H1 (cell line): ENCODE measurements at regions not wholly inside any gene's neighbourhood (a gene's known extent, or its start where the extent isn't known, plus 50 kb on each side); places are given as distances from the start of the nearest gene placed in this dataset.

Experiments
- CTCF ChIA-PET: fragments of 300-600 bp; sonication (Branson Sonifier 250); formaldehyde crosslinking; loops from one replicate; lab custom pipeline; 2021; ENCODE audit not compliant: partially characterized antibody; lab: Charles Lee
- POLR2A ChIA-PET: fragments of 300-600 bp; sonication (Branson Sonifier 250); formaldehyde crosslinking; loops from one replicate; lab custom pipeline; 2021; ENCODE audit warnings: inconsistent platforms; ENCODE audit not compliant: partially characterized antibody; lab: Charles Lee
- DNase-seq, 2 experiments: peaks; one replicate each; pipeline versions ENCODE4 v3.0.0 to v3.0.0-alpha.2; 2010 to 2022; ENCODE audit warnings: low spot score in 2 of 2, low read depth in 1 of 2, mixed read lengths in 1 of 2
- FAIRE-seq: peaks from 2 replicates; lab custom pipeline; 2011; peaks lifted over from hg19 to GRCh38; lab: Jason Lieb, UNC
- H2AFZ ChIP-seq: 2 replicates; pipeline ENCODE4 v1.8.1; 2012; ENCODE audit warnings: low read length, inconsistent platforms
- H2AK5ac ChIP-seq: 2 replicates; pipeline ENCODE4 v1.6.1; 2013; ENCODE audit warnings: low read depth, low read length
- H2BK120ac ChIP-seq: replicated peaks from 2 replicates; pipeline ENCODE3; 2013; ENCODE audit warnings: low read depth, low read length, inconsistent platforms
- H2BK12ac ChIP-seq: 2 replicates; pipeline ENCODE4 v1.6.1; 2013; ENCODE audit warnings: low read depth, low read length
- H2BK15ac ChIP-seq: 2 replicates; pipeline ENCODE4 v1.6.1; 2013; ENCODE audit warnings: low read length
- H2BK20ac ChIP-seq: 2 replicates; pipeline ENCODE4 v1.6.1; 2013; ENCODE audit warnings: low read length
- H2BK5ac ChIP-seq: 2 replicates; pipeline ENCODE4 v1.6.1; 2013; ENCODE audit warnings: low read depth, low read length
- H3K14ac ChIP-seq: 2 replicates; pipeline ENCODE4 v1.6.1; 2013; ENCODE audit warnings: inconsistent platforms; ENCODE audit not compliant: insufficient read length
- H3K18ac ChIP-seq: 2 replicates; pipeline ENCODE4 v1.6.1; 2013; ENCODE audit warnings: low read length; ENCODE audit errors: extremely low read depth
- H3K23ac ChIP-seq: 2 replicates; pipeline ENCODE4 v1.6.1; 2013; ENCODE audit warnings: inconsistent platforms; ENCODE audit not compliant: insufficient read length
- H3K23me2 ChIP-seq: 2 replicates; pipeline ENCODE4 v1.6.1; 2013; ENCODE audit warnings: low read depth, low read length
- H3K27ac ChIP-seq: 2 replicates; pipeline ENCODE4 v1.6.1; 2011; ENCODE audit warnings: low read depth, low read length, inconsistent platforms
- H3K27me3 ChIP-seq, 4 experiments: replicated peaks in 1 of 4; 1 replicate in 1 of 4; 2 replicates in 3 of 4; pipeline versions ENCODE4 v1.6.1 to v1.8.1; 2011 to 2013; ENCODE audit warnings: low read length in 3 of 4, mild to moderate bottlenecking in 3 of 4, inconsistent platforms in 2 of 4, mixed read lengths in 2 of 4, moderate library complexity in 1 of 4; ENCODE audit not compliant: control insufficient read depth in 3 of 4, insufficient read depth in 3 of 4; ENCODE audit errors: extremely low read depth in 1 of 4
- H3K36me3 ChIP-seq, 4 experiments: 2 replicates each; pipeline versions ENCODE4 v1.6.1 to v1.8.1; 2011 to 2013; ENCODE audit warnings: mild to moderate bottlenecking in 4 of 4, low read length in 3 of 4, moderate library complexity in 2 of 4, control low read depth in 1 of 4, inconsistent platforms in 1 of 4; ENCODE audit not compliant: insufficient read depth in 4 of 4, control insufficient read depth in 2 of 4
- H3K4ac ChIP-seq: replicated peaks from 2 replicates; pipeline ENCODE3; 2013; ENCODE audit warnings: low read length, low read depth, mixed read lengths, inconsistent platforms; ENCODE audit not compliant: insufficient read length
- H3K4me1 ChIP-seq, 4 experiments: replicated peaks in 1 of 4; 1 replicate in 1 of 4; 2 replicates in 3 of 4; pipeline versions ENCODE4 v1.6.1 to v1.8.1; 2011 to 2013; ENCODE audit warnings: low read length in 3 of 4, inconsistent platforms in 2 of 4, mixed read lengths in 1 of 4; ENCODE audit not compliant: insufficient read depth in 4 of 4, control insufficient read depth in 3 of 4
- H3K4me2 ChIP-seq, 2 experiments: 2 replicates each; pipeline versions ENCODE4 v1.6.1 to v1.8.1; 2011 to 2013; ENCODE audit warnings: low read depth in 2 of 2, low read length in 2 of 2, control low read depth in 1 of 2, inconsistent platforms in 1 of 2, mild to moderate bottlenecking in 1 of 2; ENCODE audit not compliant: insufficient read depth in 1 of 2
- H3K4me3 ChIP-seq, 4 experiments: fragments of 200-600, 300-600 bp in 1 of 4; sonication (generic), shearing (Covaris generic), sonication (Bioruptor Twin) in 1 of 4; 2 replicates each; pipeline versions ENCODE4 v1.5.1 to v1.8.1; 2011 to 2016; ENCODE audit warnings: low read length in 4 of 4, low read depth in 3 of 4, control low read depth in 2 of 4, inconsistent platforms in 2 of 4, mild to moderate bottlenecking in 2 of 4, mixed read lengths in 1 of 4, moderate library complexity in 1 of 4; ENCODE audit not compliant: insufficient read depth in 2 of 4; ENCODE audit errors: extremely low read depth in 1 of 4
- H3K56ac ChIP-seq: replicated peaks from 2 replicates; pipeline ENCODE3; 2013; ENCODE audit warnings: low read depth, mild to moderate bottlenecking, mixed read lengths, low read length, inconsistent platforms; ENCODE audit not compliant: insufficient read length
- H3K79me1 ChIP-seq: 2 replicates; pipeline ENCODE4 v1.6.1; 2013; ENCODE audit warnings: low read depth, low read length, control low read depth
- H3K79me2 ChIP-seq, 2 experiments: 2 replicates each; pipeline versions ENCODE4 v1.6.1 to v1.8.1; 2012 to 2013; ENCODE audit warnings: low read length in 2 of 2, mild to moderate bottlenecking in 2 of 2, inconsistent platforms in 1 of 2; ENCODE audit not compliant: insufficient read depth in 2 of 2, control insufficient read depth in 1 of 2
- H3K9ac ChIP-seq, 4 experiments: replicated peaks in 1 of 4; 1 replicate in 1 of 4; 2 replicates in 3 of 4; pipeline versions ENCODE4 v1.6.1 to v1.8.1; 2011 to 2013; ENCODE audit warnings: low read depth in 3 of 4, low read length in 3 of 4, control low read depth in 2 of 4, mild to moderate bottlenecking in 2 of 4, moderate library complexity in 2 of 4, inconsistent platforms in 1 of 4; ENCODE audit errors: extremely low read depth in 1 of 4
- H3K9me3 ChIP-seq, 2 experiments: 2 replicates each; pipeline versions ENCODE4 v1.6.1 to v1.8.1; 2012 to 2013; ENCODE audit warnings: mild to moderate bottlenecking in 2 of 2, moderate library complexity in 2 of 2, control low read depth in 1 of 2, inconsistent platforms in 1 of 2, low read depth in 1 of 2, low read length in 1 of 2, mixed read lengths in 1 of 2; ENCODE audit not compliant: insufficient read depth in 2 of 2
- H4K20me1 ChIP-seq, 2 experiments: replicated peaks in 1 of 2; 2 replicates each; pipeline versions ENCODE3 to v1.8.1; 2011 to 2013; ENCODE audit warnings: inconsistent platforms in 2 of 2, low read length in 2 of 2, mild to moderate bottlenecking in 1 of 2; ENCODE audit not compliant: insufficient read depth in 2 of 2, control insufficient read depth in 1 of 2
- H4K5ac ChIP-seq: 2 replicates; pipeline ENCODE4 v1.6.1; 2013; ENCODE audit warnings: low read length, low read depth, mixed read lengths, inconsistent platforms; ENCODE audit not compliant: insufficient read length
- H4K8ac ChIP-seq: 2 replicates; pipeline ENCODE4 v1.8.0; 2013; ENCODE audit warnings: mild to moderate bottlenecking, moderate library complexity, low read length, inconsistent platforms; ENCODE audit not compliant: insufficient read depth; ENCODE audit errors: extremely low read depth
- H4K91ac ChIP-seq: replicated peaks from 2 replicates; pipeline ENCODE3; 2013; ENCODE audit warnings: low read length, mixed read lengths, inconsistent platforms; ENCODE audit not compliant: insufficient read length
- CTCF ChIP-seq, 3 experiments: IDR thresholded peaks; 1 replicate in 2 of 3; 2 replicates in 1 of 3; pipeline versions ENCODE4 v1.5.1 to v1.6.1; 2011; ENCODE audit warnings: low read length in 3 of 3, mild to moderate bottlenecking in 3 of 3, inconsistent platforms in 2 of 3, low read depth in 1 of 3, moderate library complexity in 1 of 3; ENCODE audit not compliant: insufficient read depth in 1 of 3; ENCODE audit errors: control extremely low read depth in 1 of 3
- GABPA ChIP-seq: IDR thresholded peaks from 2 replicates; pipeline ENCODE4 v1.6.1; 2011; ENCODE audit warnings: mild to moderate bottlenecking, low read length, moderate library complexity, borderline replicate concordance; ENCODE audit not compliant: insufficient read depth
- JUN ChIP-seq: IDR thresholded peaks from 2 replicates; pipeline ENCODE4 v1.6.1; 2011; ENCODE audit warnings: low read depth, mild to moderate bottlenecking, improper control_type of control experiment, low read length
- POU5F1 ChIP-seq: IDR thresholded peaks from 2 replicates; pipeline ENCODE4 v1.6.1; 2011; ENCODE audit warnings: low read depth, mild to moderate bottlenecking, low read length, moderate library complexity
- RBBP5 ChIP-seq: IDR thresholded peaks from 2 replicates; pipeline ENCODE4 v1.7.1; 2012; ENCODE audit warnings: low read depth, mild to moderate bottlenecking, inconsistent platforms, low read length, moderate library complexity, borderline replicate concordance
- TAF7 ChIP-seq: optimal IDR thresholded peaks from 2 replicates; pipeline ENCODE3; 2011; ENCODE audit warnings: low read depth, mild to moderate bottlenecking, inconsistent platforms, low read length, moderate library complexity, borderline replicate concordance
- WGBS, 2 experiments: shearing (Covaris generic) in 1 of 2; methylation state at CpG; one replicate each; pipeline versions ENCODE4 v1.1.6 to v1.1.7; 2013 to 2015; ENCODE audit warnings: low lambda C conversion rate in 2 of 2, mixed read lengths in 2 of 2, inconsistent platforms in 1 of 2, low coverage in 1 of 2, missing lambda C conversion rate in 1 of 2; ENCODE audit not compliant: insufficient replicate concordance in 2 of 2, insufficient coverage in 1 of 2, insufficient read length in 1 of 2; ENCODE audit errors: extremely low coverage in 1 of 2, missing lambda C conversion rate in 1 of 2; 5-methylcytosine and 5-hydroxymethylcytosine counted together

GRCh38 chr6:85792254-85792653 is 149.6 kb upstream of the SYNCRIP start:
- FAIRE-seq, result no peak

More at GRCh38 chr6:85792254-85792653, 149.6 kb upstream of the SYNCRIP start:
- H3K9ac ChIP-seq, result no peak overlapping the region
- no peak overlapping the region for H3K27ac ChIP-seq
- no peak overlapping the region for H3K18ac ChIP-seq
- no peak for DNase-seq
- no peak overlapping the region for H2BK12ac ChIP-seq
- no peak overlapping the region for H2BK20ac ChIP-seq
- H2BK120ac ChIP-seq, result no peak overlapping the region
- H2AK5ac ChIP-seq, result no peak overlapping the region
- no peaks in the 10 kb centered on the region for H3K79me2 ChIP-seq
- no peak overlapping the region for H3K56ac ChIP-seq
- no peaks in the 10 kb centered on the region for H3K4me1 ChIP-seq
- H3K27me3 ChIP-seq, result no peaks in the 10 kb centered on the region
- no peak overlapping the region for H3K4me3 ChIP-seq
- no peak overlapping the region for H2BK15ac ChIP-seq
- POLR2A ChIA-PET, result no interaction called here
- no peak overlapping the region for H2BK5ac ChIP-seq
- no peaks in the 10 kb centered on the region for H3K36me3 ChIP-seq
- no peak overlapping the region for H4K8ac ChIP-seq
- no peak overlapping the region for H3K4me2 ChIP-seq
- no peak overlapping the region for H3K23ac ChIP-seq
- no peaks in the 10 kb centered on the region for H3K23me2 ChIP-seq
- no peak overlapping the region for H4K91ac ChIP-seq
- TF ChIP-seq TAF7, result no peak
- no peak for TF ChIP-seq GABPA
- TF ChIP-seq RBBP5, result no peak
- no peak for TF ChIP-seq CTCF (IDR thresholded peaks at IDR 0.05; ENCODE audit: control extremely low read depth in 1 of 3, insufficient read depth in 1 of 3, low read depth in 1 of 3, low read length in 3 of 3)
- no peak for TF ChIP-seq POU5F1
- TF ChIP-seq JUN, result no peak
- H3K9me3 ChIP-seq, result peaks cover 3 to 22% of the 10 kb centered on the region in 2 experiments; a peak in 3 of 4 replicates
- no peak overlapping the region for H4K5ac ChIP-seq
- H3K4ac ChIP-seq, result no peak overlapping the region
- 85% methylated on average over 1 of the region's 1 CpG; no CpG with 5 or more reads in 1 of the 2 experiments for WGBS, 2 experiments
- H3K14ac ChIP-seq, result no peak overlapping the region
- H3K79me1 ChIP-seq, result no peaks in the 10 kb centered on the region
- H2AFZ ChIP-seq, result no peak overlapping the region
- CTCF ChIA-PET, result no interaction called here
- no peaks in the 10 kb centered on the region for H4K20me1 ChIP-seq
